Mesothelial cell of epicardium (in vitro differentiated cells): ENCODE measurements at regions not wholly inside any gene's neighbourhood (a gene's known extent, or its start where the extent isn't known, plus 50 kb on each side); places are given as distances from the start of the nearest gene placed in this dataset.
A peak's percentile ranks its signal among the peaks of the same experiment; 100 is the strongest.

Source experiments
- DNase-seq, 2 experiments: peaks; one replicate each; pipeline ENCODE4 v3.0.0; 2021; ENCODE audit warnings: low spot score in 2 of 2; ENCODE audit not compliant: unreplicated experiment in 2 of 2
- H3K27ac Mint-ChIP-seq: 2 replicates; pipeline ENCODE4 v1.8.0; 2021; ENCODE audit warnings: mixed read lengths
- H3K27me3 Mint-ChIP-seq: 2 replicates; pipeline ENCODE4 v1.8.0; 2021; ENCODE audit warnings: low read depth, mixed read lengths
- H3K36me3 Mint-ChIP-seq: 2 replicates; pipeline ENCODE4 v1.8.0; 2021; ENCODE audit warnings: mixed read lengths
- H3K4me1 Mint-ChIP-seq: 2 replicates; pipeline ENCODE4 v1.8.0; 2021; ENCODE audit warnings: mixed read lengths
- H3K4me3 Mint-ChIP-seq: 2 replicates; pipeline ENCODE4 v1.8.0; 2021; ENCODE audit warnings: mild to moderate bottlenecking, moderate library complexity, mixed read lengths
- H3K9me3 Mint-ChIP-seq: 2 replicates; pipeline ENCODE4 v1.8.0; 2021; ENCODE audit warnings: mixed read lengths
- TF ChIP-seq, protein P1 (sequence below): fragments of 200-600 bp; sonication (generic); IDR thresholded peaks from one replicate; pipeline ENCODE4 v1.5.0; 2021; ENCODE audit warnings: antibody characterized with exemption; ENCODE audit not compliant: unreplicated experiment

DNA sequence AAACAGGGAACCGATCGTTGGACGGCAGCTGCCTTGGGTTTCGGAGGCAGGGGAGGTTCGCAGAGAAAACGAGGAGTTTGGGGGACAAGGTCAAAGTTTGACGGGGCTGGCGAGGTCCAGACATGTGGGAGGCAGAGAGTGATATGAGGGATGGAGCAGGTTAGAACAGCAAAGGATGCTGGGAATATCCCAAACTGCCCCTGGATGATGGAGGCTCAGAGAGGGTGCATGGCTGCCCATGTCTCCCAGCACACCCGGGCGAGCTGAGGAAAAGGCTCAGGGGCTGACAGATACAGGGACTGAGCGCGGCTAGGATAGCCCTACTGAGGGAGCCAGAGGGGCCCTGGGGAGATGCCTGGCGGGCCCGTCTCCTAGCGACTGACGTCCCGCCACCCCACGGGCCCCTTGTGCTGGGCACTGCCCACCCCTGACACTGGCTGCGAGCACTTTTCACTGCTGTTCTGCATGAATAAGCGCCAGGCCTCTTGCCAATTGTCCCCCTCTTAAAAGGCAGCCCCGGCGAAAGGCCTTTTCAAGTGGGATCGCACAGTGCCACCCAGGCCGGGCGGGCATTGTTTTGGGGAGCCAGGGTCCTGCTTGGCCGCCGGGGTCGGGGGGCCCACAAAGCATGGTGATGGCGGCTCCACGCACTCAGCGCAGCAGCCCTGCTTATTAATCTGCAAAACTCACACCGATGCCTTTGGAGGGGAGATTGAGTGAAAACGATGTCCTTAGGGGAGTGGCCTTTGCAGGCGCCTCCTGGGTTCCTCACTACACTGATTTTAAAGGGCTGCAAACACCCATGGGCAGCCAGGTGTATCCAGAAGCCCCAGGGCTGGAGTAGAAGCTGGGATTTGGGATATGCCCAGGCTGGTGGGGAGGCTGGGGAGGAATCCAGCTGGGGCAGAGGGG is 90.0 kb upstream of the LINC01488 start:
- peaks cover 5% of the 10 kb centered on the region for H3K36me3 Mint-ChIP-seq
- H3K27ac Mint-ChIP-seq: no peak overlapping the region
- TF ChIP-seq, protein P1, sequence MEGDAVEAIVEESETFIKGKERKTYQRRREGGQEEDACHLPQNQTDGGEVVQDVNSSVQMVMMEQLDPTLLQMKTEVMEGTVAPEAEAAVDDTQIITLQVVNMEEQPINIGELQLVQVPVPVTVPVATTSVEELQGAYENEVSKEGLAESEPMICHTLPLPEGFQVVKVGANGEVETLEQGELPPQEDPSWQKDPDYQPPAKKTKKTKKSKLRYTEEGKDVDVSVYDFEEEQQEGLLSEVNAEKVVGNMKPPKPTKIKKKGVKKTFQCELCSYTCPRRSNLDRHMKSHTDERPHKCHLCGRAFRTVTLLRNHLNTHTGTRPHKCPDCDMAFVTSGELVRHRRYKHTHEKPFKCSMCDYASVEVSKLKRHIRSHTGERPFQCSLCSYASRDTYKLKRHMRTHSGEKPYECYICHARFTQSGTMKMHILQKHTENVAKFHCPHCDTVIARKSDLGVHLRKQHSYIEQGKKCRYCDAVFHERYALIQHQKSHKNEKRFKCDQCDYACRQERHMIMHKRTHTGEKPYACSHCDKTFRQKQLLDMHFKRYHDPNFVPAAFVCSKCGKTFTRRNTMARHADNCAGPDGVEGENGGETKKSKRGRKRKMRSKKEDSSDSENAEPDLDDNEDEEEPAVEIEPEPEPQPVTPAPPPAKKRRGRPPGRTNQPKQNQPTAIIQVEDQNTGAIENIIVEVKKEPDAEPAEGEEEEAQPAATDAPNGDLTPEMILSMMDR: no peak
- no peak overlapping the region for H3K4me3 Mint-ChIP-seq
- no peak for DNase-seq
- H3K4me1 Mint-ChIP-seq: no peaks in the 10 kb centered on the region
- no peaks in the 10 kb centered on the region for H3K27me3 Mint-ChIP-seq
- H3K9me3 Mint-ChIP-seq: peaks cover 20% of the 10 kb centered on the region

DNA sequence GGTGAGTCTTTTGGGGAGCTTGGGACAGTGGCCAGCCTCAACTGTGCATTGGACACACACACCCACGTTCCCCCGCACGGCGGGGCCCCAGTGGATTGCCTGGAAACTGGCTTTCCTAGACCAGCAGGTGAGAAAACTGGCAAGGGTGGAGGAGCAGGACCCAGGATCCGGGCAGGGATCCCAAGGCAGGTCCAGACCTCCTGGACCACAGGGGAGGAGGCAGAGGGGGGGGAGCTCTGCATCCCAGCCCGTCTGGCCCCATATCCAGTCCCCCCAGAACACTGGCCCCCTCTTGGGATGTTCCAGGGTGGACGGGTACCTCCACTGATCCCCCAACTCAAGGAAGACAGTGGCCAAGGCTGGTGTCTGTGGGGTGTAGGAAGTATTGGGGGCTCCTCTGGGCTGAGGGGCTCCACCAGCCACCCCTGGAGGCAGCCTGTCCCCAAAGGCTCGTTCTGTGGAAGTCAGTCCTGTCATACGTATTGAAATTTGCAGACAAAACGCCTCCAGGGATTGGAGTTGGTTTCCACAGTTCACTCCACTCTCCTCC is 89.3 kb upstream of the LINC01488 start:
- H3K36me3 Mint-ChIP-seq: peaks cover 5% of the 10 kb centered on the region
- DNase-seq: no peak
- H3K4me1 Mint-ChIP-seq: no peaks in the 10 kb centered on the region
- no peak overlapping the region for H3K27ac Mint-ChIP-seq
- no peak overlapping the region for H3K4me3 Mint-ChIP-seq
- peaks cover 20% of the 10 kb centered on the region for H3K9me3 Mint-ChIP-seq
- TF ChIP-seq, protein P1: no peak
- H3K27me3 Mint-ChIP-seq: no peaks in the 10 kb centered on the region

DNA sequence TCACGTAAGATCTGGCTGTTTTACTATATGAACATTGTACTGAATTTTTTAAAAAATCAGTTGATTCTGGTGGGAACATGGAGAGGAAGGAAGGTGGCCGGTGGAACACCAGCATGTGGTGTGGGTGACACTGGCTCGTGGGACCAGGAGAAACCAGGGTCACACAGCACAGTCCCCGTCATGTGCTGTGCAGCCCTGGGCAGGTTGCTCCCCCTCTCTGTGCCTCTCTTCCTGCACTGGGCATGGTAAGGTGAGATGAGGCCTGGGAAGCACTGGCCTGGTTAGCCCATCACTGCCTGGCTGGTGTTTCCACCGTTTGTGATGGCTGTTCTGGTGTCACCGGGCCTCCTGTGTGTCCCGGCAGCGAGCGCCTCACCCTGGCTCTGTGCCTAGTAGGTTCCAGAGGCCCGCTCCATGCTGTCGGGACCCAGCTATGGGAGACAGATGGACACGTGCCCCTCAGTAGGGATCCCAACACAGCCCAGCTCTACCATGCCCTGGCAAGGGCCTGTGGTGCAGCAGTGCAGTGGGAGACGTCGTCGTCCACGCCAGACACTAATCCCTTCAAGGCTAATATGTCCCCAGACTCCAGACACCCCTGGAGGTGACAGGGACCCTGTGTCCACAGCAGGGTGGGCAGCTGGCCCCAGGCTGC is 88.2 kb upstream of the LINC01488 start:
- H3K36me3 Mint-ChIP-seq: peaks cover 1% of the 10 kb centered on the region
- H3K27me3 Mint-ChIP-seq: no peaks in the 10 kb centered on the region
- H3K9me3 Mint-ChIP-seq: peaks cover 10% of the 10 kb centered on the region
- no peak overlapping the region for H3K4me3 Mint-ChIP-seq
- no peak overlapping the region for H3K27ac Mint-ChIP-seq
- TF ChIP-seq, protein P1: no peak
- DNase-seq: no peak
- no peaks in the 10 kb centered on the region for H3K4me1 Mint-ChIP-seq

DNA sequence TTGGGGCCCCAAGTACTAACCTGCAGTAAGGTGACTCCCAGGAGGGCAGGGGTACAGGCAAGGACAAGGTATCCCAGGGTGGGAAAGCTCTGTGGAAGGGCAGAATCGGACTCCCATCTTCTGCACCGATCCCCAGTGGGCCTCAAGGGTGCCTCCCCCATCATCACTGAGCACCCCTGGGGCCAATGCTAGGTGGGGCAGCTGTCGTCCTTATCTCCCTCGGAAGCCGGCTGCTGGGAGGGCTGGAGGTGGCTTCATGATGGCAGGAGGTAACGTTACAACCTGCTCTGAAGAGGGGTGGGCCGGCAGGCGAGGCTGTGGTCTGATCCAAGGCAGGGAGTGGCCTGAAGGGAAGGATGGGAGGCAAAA is 87.6 kb upstream of the LINC01488 start:
- H3K27ac Mint-ChIP-seq: no peak overlapping the region
- no peaks in the 10 kb centered on the region for H3K27me3 Mint-ChIP-seq
- TF ChIP-seq, protein P1: no peak
- no peak overlapping the region for H3K4me3 Mint-ChIP-seq
- DNase-seq: no peak
- H3K9me3 Mint-ChIP-seq: peaks cover 5% of the 10 kb centered on the region
- peaks cover 4% of the 10 kb centered on the region for H3K4me1 Mint-ChIP-seq
- H3K36me3 Mint-ChIP-seq: no peaks in the 10 kb centered on the region

DNA sequence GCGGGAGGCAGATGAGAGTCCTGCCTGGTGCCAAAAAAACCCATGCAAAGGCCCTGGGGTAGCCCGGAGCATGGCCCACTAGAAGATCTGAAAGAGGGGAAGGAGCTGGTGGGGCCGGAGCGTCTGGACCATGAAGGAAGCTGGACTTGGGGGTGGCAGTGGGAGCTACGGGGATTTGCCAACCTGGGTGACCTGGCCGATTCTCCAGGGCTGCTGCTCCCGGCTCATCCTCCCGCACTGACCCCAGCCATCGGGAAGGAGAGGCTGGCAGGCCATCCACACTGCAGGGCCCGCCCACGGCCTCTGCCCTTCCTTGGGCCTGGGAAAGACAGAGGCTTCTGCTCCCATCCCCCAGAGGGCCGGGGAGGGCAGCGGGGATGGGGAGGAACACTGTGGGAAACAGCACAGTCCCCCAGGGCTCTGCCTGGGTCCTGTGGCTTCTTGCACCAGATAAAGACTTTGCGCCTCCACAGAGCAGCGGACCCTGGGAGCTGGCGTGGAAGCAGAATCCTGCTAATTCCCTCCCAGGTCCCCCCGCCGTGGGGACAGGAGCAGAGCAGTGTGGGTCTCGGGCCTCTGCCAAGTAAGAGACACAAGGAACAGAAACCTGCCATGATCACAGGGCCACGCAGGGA is 87.1 kb upstream of the LINC01488 start:
- Mint-ChIP-seq H3K9me3 (no peaks in the 10 kb centered on the region), H3K27me3 (no peaks in the 10 kb centered on the region), H3K36me3 (no peaks in the 10 kb centered on the region), H3K4me1 (peaks cover 8% of the 10 kb centered on the region), H3K27ac (no peak overlapping the region), H3K4me3 (no peak overlapping the region)
- DNase-seq: peak in 1 of 2 experiments; percentile 16
- TF ChIP-seq, protein P1: no peak
